OCI-LY7 (cell line): ENCODE measurements at regions not wholly inside any gene's neighbourhood (a gene's known extent, or its start where the extent isn't known, plus 50 kb on each side); places are given as distances from the start of the nearest gene placed in this dataset.

Experiments
- BruUV-seq: library from RNA; stranded (reverse); fragments of 400-500 nt; replicated peaks from 2 replicates; lab custom pipeline; 2021; lab: Mats Ljungman, UMichigan
- CTCF ChIA-PET: fragments of 300-600 bp; sonication (Branson Sonifier 250); formaldehyde crosslinking; loops from one replicate; lab custom pipeline; 2022; ENCODE audit warnings: antibody characterized with exemption; ENCODE audit not compliant: unreplicated experiment; lab: Charles Lee
- POLR2A ChIA-PET: fragments of 300-600 bp; sonication (Branson Sonifier 250); formaldehyde crosslinking; loops from one replicate; lab custom pipeline; 2022; ENCODE audit warnings: antibody characterized with exemption; lab: Charles Lee
- DNase-seq: peaks from one replicate; pipeline ENCODE4 v3.0.0-alpha.2; 2015; ENCODE audit warnings: low spot score
- H2AFZ ChIP-seq: fragments of 200-600 bp; sonication (generic), shearing (Covaris generic); 2 replicates; pipeline ENCODE4 v1.6.1; 2014; ENCODE audit warnings: mild to moderate bottlenecking, antibody characterized with exemption, low read length, moderate library complexity
- H3K27ac ChIP-seq: fragments of 200-600 bp; sonication (generic); 2 replicates; pipeline ENCODE4 v1.5.1; 2014; ENCODE audit warnings: mixed run types, low read depth, mild to moderate bottlenecking, moderate library complexity, low read length, inconsistent platforms; ENCODE audit not compliant: poor library complexity, severe bottlenecking
- H3K36me3 ChIP-seq: fragments of 200-600 bp; sonication (generic); 2 replicates; pipeline ENCODE4 v1.6.1; 2014; ENCODE audit warnings: mild to moderate bottlenecking, antibody characterized with exemption, low read length, moderate library complexity, mixed read lengths; ENCODE audit not compliant: insufficient read depth
- H3K4me1 ChIP-seq: fragments of 200-600 bp; sonication (generic); 2 replicates; pipeline ENCODE4 v1.5.1; 2014; ENCODE audit warnings: mild to moderate bottlenecking, low read length; ENCODE audit not compliant: insufficient read depth, poor library complexity, severe bottlenecking
- H3K4me2 ChIP-seq: fragments of 200-600 bp; sonication (generic); 2 replicates; pipeline ENCODE4 v1.6.1; 2014; ENCODE audit warnings: mild to moderate bottlenecking, low read length
- H3K4me3 ChIP-seq: fragments of 200-600 bp; sonication (generic); 2 replicates; pipeline ENCODE4 v1.5.1; 2014; ENCODE audit warnings: mild to moderate bottlenecking, low read depth, low read length; ENCODE audit not compliant: poor library complexity, severe bottlenecking
- H3K79me2 ChIP-seq: fragments of 200-600 bp; sonication (generic); 2 replicates; pipeline ENCODE4 v1.6.1; 2016; ENCODE audit warnings: low read depth, mild to moderate bottlenecking, low read length, moderate library complexity, mixed read lengths; ENCODE audit not compliant: insufficient read depth
- H3K9me2 ChIP-seq: fragments of 200-600 bp; sonication (generic); 2 replicates; pipeline ENCODE4 v1.6.1; 2016; ENCODE audit warnings: mild to moderate bottlenecking, low read length, mixed read lengths; ENCODE audit not compliant: insufficient read depth
- H3K9me3 ChIP-seq: fragments of 200-600 bp; sonication (generic); 2 replicates; pipeline ENCODE4 v1.6.1; 2014; ENCODE audit warnings: mild to moderate bottlenecking, mixed run types, low read length, mixed read lengths
- H4K20me1 ChIP-seq: fragments of 200-600 bp; sonication (generic); 2 replicates; pipeline ENCODE4 v1.6.1; 2014; ENCODE audit warnings: mild to moderate bottlenecking, antibody characterized with exemption, low read length, moderate library complexity, mixed read lengths; ENCODE audit not compliant: insufficient read depth
- CTCF ChIP-seq: fragments of 200-600 bp; sonication (generic); conservative IDR thresholded peaks from 2 replicates; pipeline ENCODE4 v1.5.1; 2014; ENCODE audit warnings: mild to moderate bottlenecking, antibody characterized with exemption, low read length, moderate library complexity, mixed read lengths
- EZH2phosphoT487 ChIP-seq: fragments of 200-600 bp; sonication (generic); IDR thresholded peaks from 2 replicates; pipeline ENCODE4 v1.6.1; 2018; ENCODE audit warnings: low read depth, borderline replicate concordance, mild to moderate bottlenecking, mixed run types, antibody characterized with exemption, low read length, moderate library complexity, mixed read lengths
- intact Hi-C: fragments of 100-400 bp; cut with micrococcal nuclease; formaldehyde crosslinking; loops from one replicate; pipeline ENCODE4 v1.10.0; 2022; ENCODE audit not compliant: unreplicated experiment

- POLR2A ChIA-PET: interaction anchor here (1.5 kb wide), 2 partner anchors 50 to 249 kb away, joined by 3 read pairs; no protein-coding TSS in a partner anchor
- no peak overlapping the region for H3K4me3 ChIP-seq
- H3K4me2 ChIP-seq: no peak overlapping the region
- intact Hi-C loops: no loop called here
- BruUV-seq: no TSS peak
- CTCF ChIA-PET: interaction anchor here (0.7 kb wide), 1 partner anchor 87 kb away, joined by 3 read pairs; no protein-coding TSS in a partner anchor
- no peaks in the 10 kb centered on the region for H3K79me2 ChIP-seq
- no peaks in the 10 kb centered on the region for H3K9me3 ChIP-seq
- H3K27ac ChIP-seq: no peak overlapping the region
- no peaks in the 10 kb centered on the region for H3K36me3 ChIP-seq
- H4K20me1 ChIP-seq: no peaks in the 10 kb centered on the region
- no peak overlapping the region for H2AFZ ChIP-seq
- H3K4me1 ChIP-seq: no peaks in the 10 kb centered on the region
- TF ChIP-seq CTCF (no peak), EZH2phosphoT487 (no peak)
- no peak for DNase-seq
- no peaks in the 10 kb centered on the region for H3K9me2 ChIP-seq
Observed at GRCh38 chr4:26001413-26001812, 87.4 kb downstream of the SMIM20 start.

GRCh38 chr4:26001816-26002215, 87.8 kb downstream of the SMIM20 start:
- intact Hi-C loops: no loop called here
- BruUV-seq: no TSS peak

More at GRCh38 chr4:26001816-26002215, 87.8 kb downstream of the SMIM20 start:
- TF ChIP-seq CTCF (no peak), EZH2phosphoT487 (no peak)
- no peaks in the 10 kb centered on the region for H3K9me3 ChIP-seq
- H3K4me1 ChIP-seq: no peaks in the 10 kb centered on the region
- ChIA-PET POLR2A (interaction anchor here (1.5 kb wide), 1 partner anchor 51 kb away, joined by 3 read pairs; no protein-coding TSS in a partner anchor), CTCF (interaction anchor here (0.7 kb wide), 1 partner anchor 87 kb away, joined by 3 read pairs; no protein-coding TSS in a partner anchor)
- H3K27ac ChIP-seq: no peak overlapping the region
- DNase-seq: no peak
- no peak overlapping the region for H3K4me3 ChIP-seq
- no peak overlapping the region for H3K4me2 ChIP-seq
- no peak overlapping the region for H2AFZ ChIP-seq
- H3K36me3 ChIP-seq: no peaks in the 10 kb centered on the region
- no peaks in the 10 kb centered on the region for H3K9me2 ChIP-seq
- no peaks in the 10 kb centered on the region for H4K20me1 ChIP-seq
- H3K79me2 ChIP-seq: no peaks in the 10 kb centered on the region
